K562 (cell line): ENCODE measurements at regions not wholly inside any gene's neighbourhood (a gene's known extent, or its start where the extent isn't known, plus 50 kb on each side); places are given as distances from the start of the nearest gene placed in this dataset.

Experiments
- ATAC-seq: fragments of 200-7000 bp; cut with Tn5 transposase; 3 replicates; pipeline ENCODE4 v1.9.1; 2020; ENCODE audit warnings: moderate library complexity
- BruUV-seq: library from RNA; stranded (reverse); fragments of 400-500 nt; replicated peaks from 2 replicates; lab custom pipeline; 2021; lab: Mats Ljungman, UMichigan
- CTCF ChIA-PET: fragments of 300-600 bp; formaldehyde crosslinking; extraction: SDS; loops from one replicate; lab custom pipeline; 2021; ENCODE audit warnings: low intra/inter-chr PET ratio; lab: Yijun Ruan, JAX
- POLR2A ChIA-PET: fragments of 300-600, 350-650 bp; sonication (Branson Sonifier 250); formaldehyde crosslinking; extraction: SDS; loops from one replicate; lab custom pipeline; 2021; ENCODE audit warnings: antibody characterized with exemption, inconsistent platforms; lab: Yijun Ruan, JAX
- DNase-seq, 4 experiments: peaks; one replicate each; pipeline versions ENCODE4 v3.0.0 to v3.0.0-alpha.2; 2011 to 2018; ENCODE audit warnings: low spot score in 3 of 4, mixed read lengths in 3 of 4; ENCODE audit errors: extremely low read depth in 1 of 4
- FAIRE-seq: peaks from 2 replicates; lab custom pipeline; 2011; peaks lifted over from hg19 to GRCh38; lab: Jason Lieb, UNC
- H2AFZ ChIP-seq: 2 replicates; pipeline ENCODE4 v1.6.0; 2011; ENCODE audit warnings: low read depth, low read length, control low read depth, inconsistent platforms
- H3K27ac ChIP-seq: fragments of 200-600 bp; 3 replicates; pipeline ENCODE4 v1.8.0; 2011; ENCODE audit warnings: low read depth, mild to moderate bottlenecking, control low read depth, inconsistent platforms, low read length, moderate library complexity, mixed read lengths; ENCODE audit errors: extremely low read depth
- H3K27me3 ChIP-seq, 2 experiments: fragments of 300-600 bp in 1 of 2; 2 replicates in 1 of 2; 3 replicates in 1 of 2; pipeline versions ENCODE4 v1.6.0 to v1.8.0; 2011; ENCODE audit warnings: inconsistent platforms in 2 of 2, low read length in 2 of 2, mild to moderate bottlenecking in 1 of 2, mixed read lengths in 1 of 2, moderate library complexity in 1 of 2; ENCODE audit not compliant: control insufficient read depth in 2 of 2, insufficient read depth in 2 of 2
- H3K36me3 ChIP-seq: fragments of 300-600 bp; 3 replicates; pipeline ENCODE4 v1.8.0; 2011; ENCODE audit warnings: mild to moderate bottlenecking, low read length, inconsistent platforms; ENCODE audit not compliant: control insufficient read depth, insufficient read depth
- H3K4me1 ChIP-seq, 2 experiments: fragments of 200-600 bp in 1 of 2; replicated peaks in 1 of 2; 2 replicates in 1 of 2; 3 replicates in 1 of 2; pipeline versions ENCODE4 v1.5.1 to v1.8.0; 2011; ENCODE audit warnings: inconsistent platforms in 2 of 2, low read length in 2 of 2, mild to moderate bottlenecking in 1 of 2, mixed read lengths in 1 of 2, moderate library complexity in 1 of 2; ENCODE audit not compliant: control insufficient read depth in 2 of 2, insufficient read depth in 2 of 2
- H3K4me2 ChIP-seq: 2 replicates; pipeline ENCODE4 v1.6.1; 2011; ENCODE audit warnings: low read length, control low read depth, inconsistent platforms, mixed read lengths; ENCODE audit not compliant: insufficient read depth
- H3K4me3 ChIP-seq: fragments of 200-600 bp; sonication (generic), shearing (Covaris generic); 2 replicates; pipeline ENCODE4 v1.5.1; 2016; ENCODE audit warnings: control low read depth, inconsistent platforms
- H3K79me2 ChIP-seq: fragments of 200-600 bp; 3 replicates; pipeline ENCODE4 v1.8.0; 2011; ENCODE audit warnings: low read length, inconsistent platforms; ENCODE audit not compliant: control insufficient read depth, insufficient read depth
- H3K9ac ChIP-seq, 2 experiments: 2 replicates each; pipeline versions ENCODE4 v1.6.0 to v1.6.1; 2011; ENCODE audit warnings: low read depth in 2 of 2, low read length in 2 of 2, control low read depth in 1 of 2, inconsistent platforms in 1 of 2, mild to moderate bottlenecking in 1 of 2, mixed read lengths in 1 of 2; ENCODE audit not compliant: insufficient read depth in 1 of 2
- H3K9me1 ChIP-seq: one replicate; pipeline ENCODE4 v1.6.0; 2011; ENCODE audit warnings: inconsistent platforms, mild to moderate bottlenecking, low read length, moderate library complexity; ENCODE audit not compliant: control insufficient read depth, insufficient read depth
- H3K9me3 ChIP-seq: replicated peaks from 2 replicates; pipeline ENCODE4 v1.5.1; 2011; ENCODE audit warnings: low read depth, low read length, inconsistent platforms; ENCODE audit not compliant: control insufficient read depth, insufficient read depth
- H4K20me1 ChIP-seq: replicated peaks from 2 replicates; pipeline ENCODE4 v1.6.1; 2011; ENCODE audit warnings: low read length, inconsistent platforms, mixed read lengths; ENCODE audit not compliant: control insufficient read depth, insufficient read depth
- ADNP ChIP-seq: fragments of 200-800 bp; sonication (Bioruptor generic); IDR thresholded peaks from 2 replicates; pipeline ENCODE4 v1.6.1; 2016; ENCODE audit warnings: missing genetic modification characterization, missing compliant biosample characterization
- ATF7 ChIP-seq: fragments of 450-650 bp; IDR thresholded peaks from 2 replicates; pipeline ENCODE4 v1.7.1; 2014; ENCODE audit warnings: mild to moderate bottlenecking, moderate library complexity
- BACH1 ChIP-seq: fragments of 200-800 bp; sonication (Bioruptor generic); IDR thresholded peaks from 2 replicates; pipeline ENCODE4 v1.6.1; 2016; ENCODE audit warnings: missing genetic modification characterization, missing compliant biosample characterization
- EWSR1 ChIP-seq: fragments of 450-650 bp; IDR thresholded peaks from 2 replicates; pipeline ENCODE4 v1.6.1; 2018; ENCODE audit warnings: borderline replicate concordance, mild to moderate bottlenecking, low read depth, moderate library complexity; ENCODE audit not compliant: partially characterized antibody
- L3MBTL2 ChIP-seq: fragments of 450-650 bp; IDR thresholded peaks from 2 replicates; pipeline ENCODE4 v1.6.1; 2016; ENCODE audit warnings: mild to moderate bottlenecking, moderate library complexity
- MCM2 ChIP-seq: fragments of 450-650 bp; IDR thresholded peaks from 2 replicates; pipeline ENCODE4 v1.6.1; 2017; ENCODE audit warnings: low read depth, mild to moderate bottlenecking
- NR3C1 ChIP-seq: sonication (generic); formaldehyde crosslinking; IDR thresholded peaks from 2 replicates; pipeline ENCODE4 v1.8.1; 2022; ENCODE audit warnings: missing genetic modification reagents
- ZNF224 ChIP-seq: sonication (generic); formaldehyde crosslinking; IDR thresholded peaks from 2 replicates; pipeline ENCODE4 v1.8.0; 2022; ENCODE audit warnings: mild to moderate bottlenecking, missing genetic modification reagents
- ZNF311 ChIP-seq: fragments of 250-450 bp; sonication (Bioruptor Pico); IDR thresholded peaks from 2 replicates; pipeline ENCODE4 v1.4.0; 2020; ENCODE audit warnings: mild to moderate bottlenecking, moderate library complexity
- ZNF354B ChIP-seq: fragments of 250-450 bp; sonication (Bioruptor Pico); IDR thresholded peaks from 2 replicates; pipeline ENCODE4 v1.4.0; 2020
- ZNF551 ChIP-seq: fragments of 250-450 bp; sonication (Bioruptor Pico); IDR thresholded peaks from 2 replicates; pipeline ENCODE4 v1.5.0; 2021; ENCODE audit warnings: mild to moderate bottlenecking, moderate library complexity
- ZNF699 ChIP-seq: fragments of 250-450 bp; sonication (Bioruptor Pico); IDR thresholded peaks from 2 replicates; pipeline ENCODE4 v1.8.0; 2021; ENCODE audit warnings: mild to moderate bottlenecking, moderate library complexity; ENCODE audit not compliant: insufficient replicate concordance
- WGBS: fragments of 100-300 bp; shearing (Covaris generic); methylation state at CpG from one replicate; pipeline ENCODE4 v1.1.6; 2016; ENCODE audit warnings: low coverage, mixed read lengths; ENCODE audit not compliant: insufficient coverage; ENCODE audit errors: missing lambda C conversion rate; 5-methylcytosine and 5-hydroxymethylcytosine counted together
- in situ Hi-C: fragments of 300-500 bp; cut with MboI; formaldehyde crosslinking; loops from 4 replicates; pipeline ENCODE4 v1.15.0; 2018; ENCODE audit warnings: inconsistent platforms, mixed read lengths
- intact Hi-C: fragments of 100-400 bp; cut with micrococcal nuclease; formaldehyde crosslinking; loops from 2 replicates; pipeline ENCODE4 v1.14.2; 2022

GRCh38 chrX:109312757-109313156, 169.1 kb downstream of the GUCY2F start:
- no TSS peak for BruUV-seq
- H3K9me3 ChIP-seq: no peaks in the 10 kb centered on the region
- no peaks in the 10 kb centered on the region for H3K4me1 ChIP-seq
- ATAC-seq (no peak), DNase-seq (peak in 1 of 4 experiments; percentile 4)
- no peak overlapping the region for H3K9ac ChIP-seq
- CTCF ChIA-PET: no interaction called here
- in situ Hi-C loops: no loop called here
- 0% methylated on average over 3 of the region's 3 CpGs for WGBS
- POLR2A ChIA-PET: interaction anchor here (0.6 kb wide), 1 partner anchor 22 kb away, joined by 3 read pairs; no protein-coding TSS in a partner anchor
- no peak overlapping the region for H3K4me3 ChIP-seq
- intact Hi-C loops: no loop called here
- H2AFZ ChIP-seq: no peak overlapping the region
- H3K4me2 ChIP-seq: no peak overlapping the region
- H3K27ac ChIP-seq: no peak overlapping the region
- H3K9me1 ChIP-seq: no peaks in the 10 kb centered on the region
- H3K36me3 ChIP-seq: no peaks in the 10 kb centered on the region
- TF ChIP-seq ZNF699 (CRISPR knock-in tag): no peak
- TF ChIP-seq ZNF551 (CRISPR knock-in tag): no peak
- TF ChIP-seq ZNF354B (CRISPR knock-in tag): no peak
- no peak for TF ChIP-seq ZNF224 (CRISPR knock-in tag)
- no peak for TF ChIP-seq EWSR1
- no peak for TF ChIP-seq ATF7
- no peak for TF ChIP-seq MCM2
- TF ChIP-seq NR3C1 (CRISPR knock-in tag): no peak
- no peak for TF ChIP-seq BACH1 (tag)
- no peak for TF ChIP-seq ZNF311 (CRISPR knock-in tag)
- no peak for TF ChIP-seq ADNP (tag)
- no peak for TF ChIP-seq L3MBTL2
- TF ChIP-seq, all 486 proteins: peak for 0
- FAIRE-seq: no peak
- no peaks in the 10 kb centered on the region for H4K20me1 ChIP-seq
- H3K27me3 ChIP-seq: no peaks in the 10 kb centered on the region
- H3K79me2 ChIP-seq: no peaks in the 10 kb centered on the region
